ENCODE measurements at regions not wholly inside any gene's neighbourhood (a gene's known extent, or its start where the extent isn't known, plus 50 kb on each side); places are given as distances from the start of the nearest gene placed in this dataset.

GRCh38 chr11:109320595-109320994, 101.4 kb upstream of the C11orf87 start:
- ChIA-PET POLR2A (no interaction called here), CTCF (no interaction called here)
- no peak overlapping the region for H3K4me3 Mint-ChIP-seq
- H3K27ac ChIP-seq (ENCODE audit: low read depth in 1 of 2, low read length in 2 of 2): no peak overlapping the region
- H3K4me3 ChIP-seq (ENCODE audit: low read length): no peak overlapping the region
- ATAC-seq (ENCODE audit: poor library complexity) (no peak), DNase-seq (no peak)
- H3K9me3 ChIP-seq (ENCODE audit: control insufficient read depth in 1 of 2, insufficient read depth in 1 of 2, low read length in 2 of 2): no peaks in the 10 kb centered on the region
- intact Hi-C loops (cut with DNase I, micrococcal nuclease): no loop called here
- no peaks in the 10 kb centered on the region for H3K4me1 Mint-ChIP-seq (ENCODE audit: low read depth)
- TF ChIP-seq, protein P1, sequence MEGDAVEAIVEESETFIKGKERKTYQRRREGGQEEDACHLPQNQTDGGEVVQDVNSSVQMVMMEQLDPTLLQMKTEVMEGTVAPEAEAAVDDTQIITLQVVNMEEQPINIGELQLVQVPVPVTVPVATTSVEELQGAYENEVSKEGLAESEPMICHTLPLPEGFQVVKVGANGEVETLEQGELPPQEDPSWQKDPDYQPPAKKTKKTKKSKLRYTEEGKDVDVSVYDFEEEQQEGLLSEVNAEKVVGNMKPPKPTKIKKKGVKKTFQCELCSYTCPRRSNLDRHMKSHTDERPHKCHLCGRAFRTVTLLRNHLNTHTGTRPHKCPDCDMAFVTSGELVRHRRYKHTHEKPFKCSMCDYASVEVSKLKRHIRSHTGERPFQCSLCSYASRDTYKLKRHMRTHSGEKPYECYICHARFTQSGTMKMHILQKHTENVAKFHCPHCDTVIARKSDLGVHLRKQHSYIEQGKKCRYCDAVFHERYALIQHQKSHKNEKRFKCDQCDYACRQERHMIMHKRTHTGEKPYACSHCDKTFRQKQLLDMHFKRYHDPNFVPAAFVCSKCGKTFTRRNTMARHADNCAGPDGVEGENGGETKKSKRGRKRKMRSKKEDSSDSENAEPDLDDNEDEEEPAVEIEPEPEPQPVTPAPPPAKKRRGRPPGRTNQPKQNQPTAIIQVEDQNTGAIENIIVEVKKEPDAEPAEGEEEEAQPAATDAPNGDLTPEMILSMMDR (IDR thresholded peaks at IDR 0.05): no peak
- H3K4me1 ChIP-seq (ENCODE audit: insufficient read depth, low read length): no peaks in the 10 kb centered on the region
- H3K36me3 ChIP-seq (ENCODE audit: insufficient read depth, low read length): no peaks in the 10 kb centered on the region
- no peaks in the 10 kb centered on the region for H3K36me3 Mint-ChIP-seq (ENCODE audit: low read depth)
- no peaks in the 10 kb centered on the region for H3K27me3 ChIP-seq (ENCODE audit: control insufficient read depth in 1 of 2, insufficient read depth in 2 of 2, low read length in 2 of 2)
- peaks cover 4% of the 10 kb centered on the region for H3K9me3 Mint-ChIP-seq
- no peaks in the 10 kb centered on the region for H3K27me3 Mint-ChIP-seq
- no peak overlapping the region for H3K27ac Mint-ChIP-seq

DNA sequence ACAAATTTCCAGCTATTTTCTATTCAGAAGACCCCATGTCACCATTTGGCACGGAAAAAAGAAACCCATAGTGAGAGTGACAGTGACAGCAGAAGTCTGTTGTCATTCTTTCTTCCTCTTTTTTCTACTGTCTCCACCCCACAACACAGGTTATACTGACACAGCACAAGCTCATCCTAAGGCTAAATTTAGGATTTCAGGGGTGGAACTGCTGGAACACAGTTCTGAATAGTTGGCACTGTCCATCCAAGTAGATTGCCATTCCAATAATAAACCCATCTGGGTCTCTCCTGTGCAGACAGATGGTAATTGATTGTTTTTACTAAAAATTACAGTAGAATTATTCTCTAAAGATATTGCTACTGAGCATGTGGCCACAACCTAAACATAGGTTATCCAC, 95.2 kb upstream of the C11orf87 start:
- H3K4me3 ChIP-seq (ENCODE audit: low read length): no peak overlapping the region
- no peaks in the 10 kb centered on the region for H3K4me1 ChIP-seq (ENCODE audit: insufficient read depth, low read length)
- CTCF ChIA-PET: interaction anchor here (0.5 kb wide), 1 partner anchor 775 kb away, joined by 3 read pairs; no protein-coding TSS in a partner anchor

GRCh38 chr11:109329716-109330115, 92.3 kb upstream of the C11orf87 start:
- Mint-ChIP-seq H3K27ac (no peak overlapping the region), H3K4me1 (ENCODE audit: low read depth) (no peaks in the 10 kb centered on the region), H3K27me3 (no peaks in the 10 kb centered on the region), H3K36me3 (ENCODE audit: low read depth) (no peaks in the 10 kb centered on the region), H3K4me3 (no peak overlapping the region), H3K9me3 (peaks cover 6% of the 10 kb centered on the region)
- Histone ChIP-seq H3K9me3 (ENCODE audit: control insufficient read depth in 1 of 2, insufficient read depth in 1 of 2, low read length in 2 of 2) (peaks cover 0 to 6% of the 10 kb centered on the region in 2 experiments), H3K4me3 (ENCODE audit: low read length) (no peak overlapping the region), H3K27ac (ENCODE audit: low read depth in 1 of 2, low read length in 2 of 2) (no peak overlapping the region), H3K36me3 (ENCODE audit: insufficient read depth, low read length) (no peaks in the 10 kb centered on the region), H3K27me3 (ENCODE audit: control insufficient read depth in 1 of 2, insufficient read depth in 2 of 2, low read length in 2 of 2) (no peaks in the 10 kb centered on the region), H3K4me1 (ENCODE audit: insufficient read depth, low read length) (no peaks in the 10 kb centered on the region)
- TF ChIP-seq, protein P1 (IDR thresholded peaks at IDR 0.05): no peak
- POLR2A ChIA-PET: no interaction called here
- intact Hi-C loops (cut with DNase I, micrococcal nuclease): no loop called here
- ATAC-seq (ENCODE audit: poor library complexity): no peak
- CTCF ChIA-PET: no interaction called here
- no peak for DNase-seq

More for the DNA sequence above, 95.2 kb upstream of the C11orf87 start:
- Mint-ChIP-seq H3K27ac (no peak overlapping the region), H3K36me3 (ENCODE audit: low read depth) (no peaks in the 10 kb centered on the region), H3K4me1 (ENCODE audit: low read depth) (no peaks in the 10 kb centered on the region), H3K4me3 (no peak overlapping the region), H3K9me3 (peaks cover 6% of the 10 kb centered on the region), H3K27me3 (no peaks in the 10 kb centered on the region)
- TF ChIP-seq, protein P1 (IDR thresholded peaks at IDR 0.05): no peak
- Histone ChIP-seq H3K27ac (ENCODE audit: low read depth in 1 of 2, low read length in 2 of 2) (no peak overlapping the region), H3K9me3 (ENCODE audit: control insufficient read depth in 1 of 2, insufficient read depth in 1 of 2, low read length in 2 of 2) (no peaks in the 10 kb centered on the region), H3K27me3 (ENCODE audit: control insufficient read depth in 1 of 2, insufficient read depth in 2 of 2, low read length in 2 of 2) (no peaks in the 10 kb centered on the region), H3K36me3 (ENCODE audit: insufficient read depth, low read length) (no peaks in the 10 kb centered on the region)
- POLR2A ChIA-PET: no interaction called here
- no peak for DNase-seq
- no peak for ATAC-seq (ENCODE audit: poor library complexity)
- intact Hi-C loops (cut with DNase I, micrococcal nuclease): no loop called here

Data from CD4-positive, alpha-beta T cell (primary cell).